ENCODE measurements at regions not wholly inside any gene's neighbourhood (a gene's known extent, or its start where the extent isn't known, plus 50 kb on each side); places are given as distances from the start of the nearest gene placed in this dataset.
"Not testable (repeated sequence)": the region's sequence is repeated elsewhere in the genome, so short reads cannot be mapped to it uniquely, and the experiment has no call there.

DNA sequence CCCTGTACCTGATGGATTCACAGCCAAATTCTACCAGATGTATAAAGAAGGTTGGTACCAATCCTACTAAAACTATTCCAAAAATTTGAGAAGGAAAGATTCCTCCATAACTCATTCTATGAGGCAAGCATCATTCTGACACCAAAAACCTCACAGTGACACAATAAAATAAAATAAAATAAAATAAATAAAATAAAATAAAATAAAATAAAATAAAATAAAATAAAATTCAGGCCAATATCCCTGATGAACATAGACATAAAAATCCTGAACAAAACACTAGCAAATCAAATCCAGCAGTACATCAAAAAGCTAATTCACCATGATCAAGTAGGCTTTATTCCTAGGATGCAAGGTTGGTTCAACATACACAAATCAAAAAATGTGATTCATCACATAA is 108.1 kb downstream of the PROX1 start:
- H3K4me3 ChIP-seq (replicated peaks; ENCODE audit: low read depth, low read length); DNase-seq (ENCODE audit: low read depth): not testable (repeated sequence)

DNA sequence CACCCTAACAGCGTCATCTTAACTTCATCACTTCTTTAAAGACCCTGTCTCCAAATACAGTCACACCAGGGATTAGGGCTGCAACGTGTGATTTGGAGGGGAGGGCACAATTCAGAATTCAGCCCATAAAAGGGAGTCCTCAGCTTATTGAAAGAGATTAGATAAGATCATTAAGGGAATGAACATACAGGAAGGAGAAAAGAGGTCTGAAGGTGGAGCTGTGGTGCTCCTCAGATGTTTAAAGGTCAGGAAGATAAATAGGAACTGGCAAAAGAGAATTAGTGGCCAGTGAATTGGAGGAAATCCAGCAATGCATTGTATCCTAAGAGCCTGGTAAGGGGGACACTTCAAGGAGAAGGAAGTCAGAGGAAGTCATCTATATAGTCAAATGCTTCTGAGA is 113.5 kb downstream of the PROX1 start:
- H3K4me3 ChIP-seq (replicated peaks; ENCODE audit: low read depth, low read length), result no peak overlapping the region
- DNase-seq (ENCODE audit: low read depth), result no peak
- TF ChIP-seq, protein P1, sequence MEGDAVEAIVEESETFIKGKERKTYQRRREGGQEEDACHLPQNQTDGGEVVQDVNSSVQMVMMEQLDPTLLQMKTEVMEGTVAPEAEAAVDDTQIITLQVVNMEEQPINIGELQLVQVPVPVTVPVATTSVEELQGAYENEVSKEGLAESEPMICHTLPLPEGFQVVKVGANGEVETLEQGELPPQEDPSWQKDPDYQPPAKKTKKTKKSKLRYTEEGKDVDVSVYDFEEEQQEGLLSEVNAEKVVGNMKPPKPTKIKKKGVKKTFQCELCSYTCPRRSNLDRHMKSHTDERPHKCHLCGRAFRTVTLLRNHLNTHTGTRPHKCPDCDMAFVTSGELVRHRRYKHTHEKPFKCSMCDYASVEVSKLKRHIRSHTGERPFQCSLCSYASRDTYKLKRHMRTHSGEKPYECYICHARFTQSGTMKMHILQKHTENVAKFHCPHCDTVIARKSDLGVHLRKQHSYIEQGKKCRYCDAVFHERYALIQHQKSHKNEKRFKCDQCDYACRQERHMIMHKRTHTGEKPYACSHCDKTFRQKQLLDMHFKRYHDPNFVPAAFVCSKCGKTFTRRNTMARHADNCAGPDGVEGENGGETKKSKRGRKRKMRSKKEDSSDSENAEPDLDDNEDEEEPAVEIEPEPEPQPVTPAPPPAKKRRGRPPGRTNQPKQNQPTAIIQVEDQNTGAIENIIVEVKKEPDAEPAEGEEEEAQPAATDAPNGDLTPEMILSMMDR (IDR thresholded peaks at IDR 0.05; ENCODE audit: low read length, missing control alignments), result no peak

DNA sequence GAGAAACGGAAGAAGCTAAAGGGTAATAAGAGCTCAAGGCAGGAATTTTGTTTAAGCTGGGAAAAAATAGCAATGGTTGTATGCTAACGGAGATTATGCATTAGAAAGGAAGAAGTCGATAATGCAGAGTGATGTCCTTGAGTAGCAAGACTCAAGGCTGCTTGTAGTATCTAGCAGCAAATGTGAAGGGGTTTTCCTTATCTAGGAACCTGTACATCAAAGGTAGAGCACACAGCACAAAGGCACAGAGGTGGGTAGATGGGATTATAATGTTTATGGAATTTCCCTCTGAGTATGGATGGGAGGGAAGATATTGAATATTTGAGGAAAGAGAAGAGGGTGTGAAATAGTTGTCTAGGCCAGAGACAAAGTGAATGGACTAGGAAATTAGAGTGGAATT is 114.1 kb downstream of the PROX1 start:
- TF ChIP-seq, protein P1 (IDR thresholded peaks at IDR 0.05; ENCODE audit: low read length, missing control alignments), result no peak
- H3K4me3 ChIP-seq (replicated peaks; ENCODE audit: low read depth, low read length), result no peak overlapping the region
- no peak for DNase-seq (ENCODE audit: low read depth)

DNA sequence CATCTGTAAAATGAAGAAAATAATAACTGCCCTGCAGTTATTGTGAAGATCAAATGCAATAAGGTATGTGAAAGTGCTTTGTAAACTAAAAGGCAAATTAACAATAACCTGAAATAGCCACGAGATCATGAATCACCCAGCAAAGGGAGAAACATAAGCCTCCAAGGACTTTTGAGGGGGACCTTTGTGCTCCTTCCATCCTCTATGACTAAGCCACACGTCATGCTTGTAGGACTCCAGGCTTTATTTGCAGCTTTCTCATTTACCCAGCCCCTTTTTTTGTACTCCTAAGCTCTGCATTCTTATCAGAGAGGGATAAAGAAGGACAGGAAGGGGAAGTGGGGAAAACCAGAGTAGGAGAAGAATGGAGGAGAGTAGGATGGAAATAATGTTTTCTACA is 115.1 kb downstream of the PROX1 start:
- TF ChIP-seq, protein P1 (IDR thresholded peaks at IDR 0.05; ENCODE audit: low read length, missing control alignments), result no peak
- H3K4me3 ChIP-seq (replicated peaks; ENCODE audit: low read depth, low read length), result no peak overlapping the region
- peak; percentile 91 for DNase-seq (ENCODE audit: low read depth)

DNA sequence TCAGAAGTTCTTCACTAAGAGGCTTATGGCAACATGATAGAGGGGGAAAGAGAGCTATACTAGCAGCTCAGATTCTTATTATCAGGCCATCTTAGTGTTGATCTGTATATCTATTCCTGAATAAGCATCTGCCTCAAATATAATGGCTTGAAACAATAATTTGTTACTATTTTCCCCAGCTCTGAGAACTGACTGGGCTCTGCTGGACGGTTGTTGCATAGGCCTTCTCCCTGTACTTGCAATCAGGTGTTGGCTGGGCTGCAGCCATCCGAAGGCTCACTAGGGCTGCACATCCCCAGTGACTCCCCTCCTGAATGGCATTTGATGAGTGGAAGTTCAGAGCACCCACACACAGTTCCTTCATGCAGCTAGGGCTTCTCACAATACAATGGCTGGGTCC is 116.0 kb downstream of the PROX1 start:
- DNase-seq (ENCODE audit: low read depth), result no peak
- TF ChIP-seq, protein P1 (IDR thresholded peaks at IDR 0.05; ENCODE audit: low read length, missing control alignments), result no peak
- no peak overlapping the region for H3K4me3 ChIP-seq (replicated peaks; ENCODE audit: low read depth, low read length)

DNA sequence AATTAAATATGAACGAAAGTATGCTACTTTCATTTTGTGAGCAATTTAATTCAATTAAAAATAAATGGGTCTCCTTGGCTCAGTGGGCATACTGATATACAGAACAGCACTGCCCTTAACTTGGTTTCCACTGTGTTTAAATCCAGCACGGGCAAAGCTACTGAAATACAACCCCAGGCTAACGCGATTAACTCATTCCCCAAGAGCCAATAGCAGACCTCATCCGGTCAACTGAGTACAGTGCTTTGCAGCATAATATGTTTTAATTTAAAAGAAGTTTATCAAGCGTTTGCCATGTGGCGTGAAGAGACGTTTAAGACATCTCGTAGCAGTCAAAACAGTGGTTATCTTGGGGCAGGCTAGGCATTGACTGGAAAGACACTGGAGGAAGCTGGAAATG is 118.6 kb downstream of the PROX1 start:
- no peak overlapping the region for H3K4me3 ChIP-seq (replicated peaks; ENCODE audit: low read depth, low read length)
- TF ChIP-seq, protein P1 (IDR thresholded peaks at IDR 0.05; ENCODE audit: low read length, missing control alignments), result no peak
- DNase-seq (ENCODE audit: low read depth), result no peak

DNA sequence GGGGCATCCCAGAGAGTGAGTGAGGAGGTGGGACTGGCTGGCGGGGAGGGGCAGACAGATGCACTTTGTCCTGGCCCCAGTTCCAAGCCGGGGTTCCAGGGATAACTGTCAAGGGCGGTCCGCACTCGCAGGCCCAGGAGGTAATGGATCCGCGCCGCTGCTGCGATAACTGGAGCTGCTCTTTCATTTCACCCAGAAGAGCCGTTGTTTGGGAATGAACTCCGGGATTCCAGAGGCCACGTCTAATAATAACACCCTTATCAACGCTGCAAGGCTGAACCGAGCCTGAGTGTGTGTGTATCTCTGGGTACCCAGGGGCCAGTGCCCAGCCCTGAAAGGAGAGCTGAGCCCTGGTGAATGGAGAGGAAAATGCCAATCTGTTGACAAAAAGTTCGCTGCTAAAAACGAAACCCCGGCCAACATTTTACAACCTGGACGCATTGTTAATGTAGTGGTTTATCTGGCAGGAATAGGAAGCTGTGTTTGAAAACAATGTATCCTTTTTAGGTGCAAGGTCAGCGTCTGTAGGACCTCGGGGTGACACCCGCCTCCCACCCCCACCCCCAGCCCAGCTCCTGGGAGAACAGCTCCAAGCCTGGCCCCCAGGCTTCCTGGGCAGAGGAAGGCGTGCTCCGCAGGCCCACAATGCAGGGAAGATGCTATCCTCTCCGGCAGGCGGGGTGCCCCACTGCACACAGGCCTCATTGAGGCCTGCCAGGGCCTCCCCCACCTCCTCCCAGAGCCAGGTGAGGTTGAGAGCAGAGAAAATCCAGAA is 119.7 kb downstream of the PROX1 start:
- DNase-seq (ENCODE audit: low read depth), result peak; percentile 26
- H3K4me3 ChIP-seq (replicated peaks; ENCODE audit: low read depth, low read length), result peak overlapping the region; percentile 46
- TF ChIP-seq, protein P1 (IDR thresholded peaks at IDR 0.05; ENCODE audit: low read length, missing control alignments), result no peak
